NCI-H69 (cell line): ENCODE measurements at regions not wholly inside any gene's neighbourhood (a gene's known extent, or its start where the extent isn't known, plus 50 kb on each side); places are given as distances from the start of the nearest gene placed in this dataset.

ENCODE experiments used
- DNase-seq: peaks from one replicate; lab custom pipeline; 2025; lab: John Stamatoyannopoulos, UW

DNA sequence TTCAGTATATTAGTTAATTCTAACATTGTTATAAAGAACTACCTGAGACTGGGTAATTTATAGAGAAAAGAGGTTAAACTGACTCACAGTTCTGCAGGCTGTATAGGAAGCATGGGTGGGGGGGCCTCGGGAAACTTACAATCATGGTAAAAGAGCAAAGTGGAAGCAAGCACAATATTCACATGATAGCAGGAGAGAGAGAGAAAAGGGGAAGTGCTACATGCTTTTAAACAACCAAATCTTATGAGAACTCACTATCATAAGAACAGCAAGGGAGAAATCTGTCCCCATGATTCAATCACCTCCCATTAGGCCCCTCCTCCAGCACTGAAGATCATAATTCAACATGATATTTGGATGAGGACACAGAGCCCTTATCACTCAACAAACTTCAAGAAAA lies 324.9 kb downstream of the ZNF608 start:
- DNase-seq: no peak

DNA sequence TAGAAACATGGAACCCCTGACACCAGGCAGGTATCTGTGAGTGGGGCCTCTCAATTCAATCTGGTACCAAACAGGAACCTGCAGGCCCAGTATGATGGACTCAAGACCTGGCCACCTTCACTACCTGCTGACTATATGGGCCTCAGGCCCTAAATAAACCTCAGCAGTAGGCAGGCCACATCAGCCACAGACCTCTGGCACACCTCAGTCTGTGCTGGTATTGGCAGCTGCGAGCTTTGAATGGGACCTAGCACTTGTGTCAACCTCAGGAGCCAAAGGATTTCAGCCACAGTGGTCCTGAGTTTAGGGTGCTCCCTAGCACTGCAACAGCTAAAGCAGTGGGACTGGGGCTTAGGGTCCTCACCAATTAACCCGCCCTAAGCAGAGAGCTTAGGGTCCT lies 325.5 kb downstream of the ZNF608 start:
- no peak for DNase-seq

DNA sequence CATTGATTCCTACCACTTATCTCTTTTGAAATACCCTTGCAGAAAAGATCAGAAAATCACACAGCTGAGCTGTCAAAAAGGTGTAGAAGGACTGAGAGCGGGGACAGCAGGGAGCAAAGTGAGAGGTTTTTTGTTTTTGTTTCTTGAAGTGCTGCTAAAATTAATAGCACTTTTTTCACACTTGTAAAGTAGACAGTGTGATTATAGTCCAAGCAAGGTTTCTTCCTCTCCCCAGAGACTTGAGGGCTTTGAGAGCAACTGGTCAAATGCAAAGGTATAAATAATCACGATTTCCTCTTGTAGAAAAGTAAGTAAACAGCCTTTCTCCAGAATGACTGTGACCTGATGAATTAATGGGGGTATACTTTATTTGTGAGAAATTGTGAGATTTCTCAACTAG lies 326.9 kb downstream of the ZNF608 start:
- peak; percentile 24 for DNase-seq

DNA sequence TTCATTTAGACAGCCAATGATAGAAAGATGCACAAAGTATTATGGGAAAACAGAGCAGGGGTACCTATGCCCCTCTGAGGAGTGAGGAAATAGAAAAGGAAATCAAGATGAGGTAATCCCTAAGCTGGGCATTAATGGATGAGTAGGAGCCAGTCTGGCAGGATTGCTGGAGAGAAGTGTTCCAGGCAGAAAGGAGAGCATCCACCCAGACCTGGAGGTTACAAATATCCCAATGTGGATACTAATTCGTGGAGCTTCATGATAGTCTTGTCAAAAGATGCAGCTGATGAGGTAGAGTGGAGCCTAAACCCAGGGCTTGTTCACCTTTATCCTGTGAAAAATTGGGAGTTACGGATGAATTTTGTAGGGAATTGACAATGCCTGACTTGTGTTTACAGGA lies 328.0 kb downstream of the ZNF608 start:
- DNase-seq: no peak

DNA sequence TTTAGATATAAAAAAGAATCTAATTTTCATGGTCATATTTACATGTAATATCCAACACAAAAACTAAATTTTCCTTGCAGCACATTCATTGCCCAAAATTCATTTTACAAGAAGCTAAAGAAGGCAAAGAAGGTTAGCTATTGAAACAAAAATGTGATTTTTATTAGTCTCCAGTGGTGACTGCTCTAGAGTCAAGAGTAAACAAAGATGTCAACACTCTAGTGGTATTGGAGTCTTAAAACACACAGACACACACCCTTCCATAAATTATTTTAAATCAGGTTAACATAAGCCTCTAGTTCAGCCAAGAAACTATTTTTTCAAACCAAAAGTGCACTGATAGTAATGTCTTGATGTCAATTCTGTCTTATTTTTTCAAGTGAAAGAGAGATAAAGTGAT lies 329.2 kb downstream of the ZNF608 start:
- DNase-seq: no peak

DNA sequence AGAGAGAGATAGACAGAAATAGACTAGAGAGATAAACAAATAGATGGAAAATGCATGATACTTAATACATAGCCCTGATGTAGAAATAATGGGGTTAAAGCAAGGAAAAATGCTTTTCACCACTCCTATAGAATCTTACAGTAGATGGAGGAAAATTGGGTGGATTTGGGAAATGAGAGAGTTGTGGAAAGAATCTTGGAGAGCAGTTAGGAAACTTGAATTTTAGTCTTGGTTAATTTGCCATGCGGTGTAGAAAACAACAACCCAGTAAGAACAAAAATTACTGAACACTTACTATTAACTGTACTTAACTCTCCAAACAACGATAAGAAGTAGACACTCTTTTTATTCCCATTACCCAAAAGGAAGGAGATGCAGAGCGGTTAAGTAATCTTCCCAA lies 329.8 kb downstream of the ZNF608 start:
- no peak for DNase-seq

DNA sequence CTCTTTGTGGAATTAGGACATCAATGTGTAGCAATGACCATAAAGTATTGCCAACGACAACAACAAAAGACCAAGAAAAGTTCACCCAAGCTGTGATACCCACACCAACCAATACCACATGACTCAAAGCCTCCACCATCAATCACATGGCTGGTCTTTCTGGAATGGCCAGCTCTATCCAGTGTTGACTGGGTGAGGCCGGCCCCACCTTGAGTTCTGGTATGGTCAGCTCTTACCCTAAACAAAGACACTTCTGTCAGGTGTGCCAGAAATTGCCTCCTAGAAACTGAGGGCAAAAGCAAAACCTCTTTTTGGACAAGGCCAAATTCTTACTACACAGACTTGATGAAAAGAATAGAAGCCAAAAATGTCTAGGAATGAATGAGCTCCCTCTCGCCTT lies 331.5 kb downstream of the ZNF608 start:
- DNase-seq: no peak

DNA sequence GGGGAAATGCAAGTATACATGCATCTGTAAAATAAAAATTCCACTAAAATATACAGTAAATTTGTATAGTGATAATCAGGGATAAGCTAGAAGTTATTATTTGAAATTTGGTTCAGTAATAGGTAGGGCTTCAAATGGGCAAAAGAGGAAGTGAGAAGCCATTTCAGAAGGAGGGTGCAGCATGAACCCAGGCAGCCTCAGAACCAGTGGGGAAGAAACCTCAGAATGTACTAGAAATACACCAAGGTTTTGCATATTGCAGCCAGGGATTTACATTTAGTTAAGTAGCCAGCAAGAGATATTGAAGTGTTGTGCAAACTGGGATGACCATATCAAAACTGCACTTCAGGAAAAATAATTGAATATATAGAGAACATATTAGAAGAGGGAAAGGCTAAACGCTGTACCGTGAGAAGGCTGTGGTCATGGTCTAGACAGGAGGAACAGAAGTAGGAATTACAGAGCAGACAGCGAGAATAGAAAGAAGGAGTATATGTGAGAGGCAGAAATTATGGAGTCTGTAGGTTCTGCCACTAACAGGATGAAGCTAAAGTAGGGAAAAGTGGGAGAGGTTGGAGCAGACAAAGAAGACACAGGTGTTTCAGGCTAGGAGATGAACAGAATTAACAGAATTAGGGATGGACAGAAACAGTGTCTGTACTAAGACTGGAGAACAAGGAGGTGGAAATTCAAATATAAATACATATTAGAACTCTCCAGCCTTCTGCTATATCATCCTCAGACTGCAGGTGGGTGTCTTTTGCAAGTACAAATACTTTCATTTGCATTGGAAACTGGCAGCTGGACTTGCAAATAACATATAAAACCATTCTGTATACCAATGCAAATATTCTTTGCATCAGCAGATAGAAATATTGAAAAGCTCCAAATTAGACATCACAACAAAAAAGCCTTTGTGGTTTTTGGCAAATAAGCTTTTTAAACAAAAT lies 335.6 kb downstream of the ZNF608 start:
- DNase-seq: peak; percentile 37

DNA sequence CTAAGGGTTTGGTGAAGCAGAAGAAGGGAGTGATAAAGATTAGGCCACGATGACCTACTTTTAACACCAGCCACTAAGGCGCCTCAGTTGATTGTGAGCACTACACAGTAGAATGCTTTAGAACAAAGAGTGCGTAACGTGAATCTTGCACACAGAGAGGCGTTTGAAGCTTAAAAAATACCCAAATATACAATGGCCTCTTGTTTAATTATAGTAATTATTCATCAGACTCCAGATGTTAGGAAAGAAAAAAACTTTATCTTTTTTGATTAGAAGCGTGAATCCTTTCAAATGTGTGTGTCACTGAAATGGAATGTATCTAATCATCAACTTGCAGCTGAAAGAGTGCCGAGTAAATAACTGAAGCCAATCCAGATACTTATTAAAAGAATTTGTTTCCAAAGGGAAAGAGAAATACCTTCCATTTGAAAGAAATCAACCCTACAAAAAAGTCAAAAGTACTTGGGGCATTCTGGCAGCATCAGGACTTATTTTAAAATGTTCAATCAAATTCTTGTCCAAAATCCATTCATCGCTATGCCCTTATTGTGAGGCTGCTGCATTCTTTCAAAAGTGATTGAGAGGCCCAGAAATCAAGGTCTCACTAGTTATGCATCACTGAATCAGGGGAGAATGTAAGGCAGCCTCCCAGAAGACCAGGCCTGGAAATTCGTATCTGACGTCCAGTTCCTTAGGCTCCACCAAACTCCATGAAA lies 337.5 kb downstream of the ZNF608 start:
- peak; percentile 47 for DNase-seq

DNA sequence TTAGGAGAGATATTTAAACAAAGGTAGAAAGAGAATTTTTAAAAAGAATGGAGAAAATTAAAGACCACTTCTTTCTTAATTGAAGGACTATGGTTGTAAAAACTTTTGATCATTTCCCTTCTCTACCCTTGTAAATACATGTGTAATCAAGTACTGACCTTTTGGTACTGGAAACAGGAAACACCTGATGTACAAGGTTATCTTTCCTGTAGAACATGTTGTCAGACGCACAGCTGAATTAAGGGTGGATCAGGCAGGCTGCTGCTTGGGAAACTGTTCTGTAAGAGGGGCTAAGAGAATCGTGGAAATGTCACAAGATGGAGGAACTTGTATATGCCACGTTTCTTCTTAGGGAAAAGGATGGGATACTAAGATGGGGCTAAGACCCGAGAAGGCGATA lies 341.6 kb downstream of the ZNF608 start:
- no peak for DNase-seq

DNA sequence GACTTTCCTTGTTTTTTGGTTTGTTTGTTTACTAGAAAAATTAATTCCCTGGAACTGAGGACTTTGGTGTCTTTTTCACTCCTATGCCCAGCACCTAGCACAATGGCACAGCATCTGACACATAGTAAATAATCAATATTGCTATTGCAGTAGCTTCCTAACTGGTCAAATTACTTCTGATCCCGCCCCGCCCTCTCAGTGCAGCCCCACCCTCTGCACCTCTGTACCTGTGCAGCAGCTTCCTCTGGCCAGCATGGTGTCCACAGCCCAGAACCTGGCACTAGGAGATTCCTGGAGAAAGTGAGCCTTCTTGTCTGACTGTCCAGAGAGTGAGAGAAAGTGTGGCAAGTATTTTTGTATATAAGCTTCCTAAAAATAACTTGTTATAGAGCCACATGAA lies 343.2 kb downstream of the ZNF608 start:
- peak; percentile 68 for DNase-seq

DNA sequence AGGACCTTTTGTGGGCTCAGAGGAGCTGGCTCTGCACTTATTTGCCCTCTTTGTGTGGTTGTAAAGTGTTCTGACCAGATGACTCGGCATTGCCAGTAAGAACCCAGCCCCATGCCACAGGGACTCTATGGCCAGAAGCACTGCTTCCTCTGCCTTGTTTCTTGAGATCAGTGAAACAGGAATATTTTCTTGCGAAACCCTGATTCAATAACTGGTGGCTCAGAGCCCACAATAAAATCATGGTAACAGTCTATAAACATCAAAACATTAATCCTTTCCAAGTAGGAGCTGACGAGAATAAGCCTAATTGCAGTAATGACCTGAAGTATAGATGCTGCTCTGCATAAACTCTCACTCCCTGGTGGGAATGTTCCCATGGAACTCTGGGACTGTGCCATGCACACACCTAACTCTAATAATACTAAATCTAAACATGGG lies 344.3 kb downstream of the ZNF608 start:
- DNase-seq: peak; percentile 57

DNA sequence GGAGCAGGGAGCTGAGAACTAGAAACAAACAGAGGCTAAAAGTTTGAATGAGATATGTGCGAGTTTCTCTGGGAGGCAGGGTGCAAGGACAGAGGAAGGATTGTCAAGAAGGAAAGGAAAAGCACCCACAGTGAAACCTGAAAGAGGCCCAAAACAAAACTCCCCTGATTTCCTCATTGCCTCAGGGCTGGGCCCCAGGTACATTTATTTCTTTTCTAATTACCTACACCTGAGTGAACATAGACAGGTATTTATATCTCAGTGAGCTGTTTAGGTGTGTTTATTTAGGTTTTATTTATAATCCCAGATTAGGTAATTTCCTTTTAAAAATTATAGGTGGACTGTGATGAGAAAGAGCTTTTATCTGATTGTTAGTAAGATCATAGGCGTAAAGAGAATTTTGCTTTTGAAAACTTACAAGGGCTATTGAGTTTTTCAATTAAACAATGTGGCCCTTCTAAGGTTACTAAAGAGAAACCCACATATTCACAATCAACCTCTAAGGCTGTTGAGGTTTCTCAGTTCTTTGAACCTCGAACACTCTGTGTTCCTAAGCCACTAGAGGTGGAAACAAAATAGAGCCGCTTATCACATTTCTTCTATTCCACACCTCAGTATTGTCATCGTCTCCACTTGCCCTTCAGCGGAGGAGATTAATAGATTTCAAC lies 344.8 kb downstream of the ZNF608 start:
- DNase-seq: peak; percentile 79

DNA sequence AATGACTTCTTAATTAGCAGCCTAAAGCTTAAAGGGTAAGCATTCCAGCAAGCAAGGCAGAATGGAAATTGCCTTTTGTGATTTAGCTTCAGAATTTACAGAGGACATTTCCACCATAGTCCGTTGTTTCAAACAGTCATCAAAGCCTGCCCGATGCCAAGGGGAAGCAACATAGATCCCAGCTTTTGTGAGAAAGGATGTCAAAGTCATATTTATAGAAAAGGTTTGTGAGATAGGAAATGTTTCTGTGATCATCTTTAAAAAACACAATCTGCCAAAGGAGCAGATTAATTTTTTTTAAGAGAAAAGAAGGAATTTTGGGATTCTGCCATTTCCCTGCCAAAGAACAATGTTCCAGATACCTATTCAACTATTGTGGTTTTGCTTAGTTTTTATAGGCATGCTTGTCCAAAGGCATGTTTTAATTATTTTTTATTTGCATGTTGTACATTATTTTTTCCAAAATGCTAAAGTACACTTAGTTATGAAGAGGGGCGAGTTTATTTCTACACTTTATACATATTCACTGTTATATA lies 346.9 kb downstream of the ZNF608 start:
- DNase-seq: no peak

DNA sequence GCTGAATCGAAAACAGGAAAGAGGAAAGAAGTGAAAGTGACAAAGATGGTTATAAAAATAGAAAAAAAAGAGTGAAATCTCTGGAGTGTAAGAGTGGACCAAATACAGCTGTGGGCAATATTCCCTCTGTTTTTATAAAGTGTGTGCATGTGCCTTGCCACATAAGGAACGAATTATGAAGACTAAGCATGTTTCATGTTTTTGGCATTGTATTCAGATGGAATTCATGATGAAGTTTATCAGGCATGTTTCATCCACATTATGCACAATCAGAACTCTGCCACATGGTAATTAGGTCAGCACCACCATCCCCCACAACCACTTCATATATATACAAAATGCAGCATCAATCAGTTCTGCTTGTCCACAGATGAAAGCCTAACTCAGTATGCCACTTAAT lies 348.0 kb downstream of the ZNF608 start:
- peak; percentile 13 for DNase-seq

DNA sequence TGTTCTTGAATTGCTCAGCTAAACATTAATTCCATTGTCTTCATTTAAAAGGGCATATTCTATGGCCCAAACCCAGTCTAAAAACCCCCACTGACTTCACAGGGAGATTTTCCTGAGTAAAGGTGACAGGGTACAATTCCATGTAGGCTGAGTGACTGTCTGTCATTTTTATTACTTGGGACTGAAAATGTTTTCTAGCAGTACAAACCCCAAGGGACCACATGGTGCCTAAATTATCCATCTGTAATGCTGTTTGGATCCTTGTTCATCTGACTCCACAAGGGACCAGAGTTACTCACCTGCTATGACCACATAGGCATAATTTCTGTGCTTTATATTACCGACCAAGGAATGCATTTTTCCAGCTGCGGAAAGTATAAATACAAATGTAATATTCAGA lies 349.1 kb downstream of the ZNF608 start:
- peak; percentile 86 for DNase-seq

DNA sequence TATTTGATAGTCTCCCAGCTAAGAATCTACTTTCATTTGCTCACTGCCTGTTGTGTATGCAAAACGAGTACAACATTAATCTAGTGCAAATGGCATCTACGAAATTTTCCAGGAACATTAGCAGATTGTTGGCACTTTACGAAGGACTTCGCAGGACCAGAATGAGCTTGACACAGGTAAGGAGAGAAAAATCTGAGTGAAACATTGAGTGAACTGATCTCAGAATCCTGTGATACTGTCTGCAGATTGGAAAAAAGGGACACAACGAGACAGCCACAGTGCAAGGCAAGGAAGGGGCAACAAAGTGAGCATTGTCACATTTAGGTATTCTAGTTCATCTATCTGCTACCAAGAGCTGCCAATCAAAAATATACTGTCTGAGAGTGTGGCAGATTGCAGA lies 350.5 kb downstream of the ZNF608 start:
- no peak for DNase-seq

DNA sequence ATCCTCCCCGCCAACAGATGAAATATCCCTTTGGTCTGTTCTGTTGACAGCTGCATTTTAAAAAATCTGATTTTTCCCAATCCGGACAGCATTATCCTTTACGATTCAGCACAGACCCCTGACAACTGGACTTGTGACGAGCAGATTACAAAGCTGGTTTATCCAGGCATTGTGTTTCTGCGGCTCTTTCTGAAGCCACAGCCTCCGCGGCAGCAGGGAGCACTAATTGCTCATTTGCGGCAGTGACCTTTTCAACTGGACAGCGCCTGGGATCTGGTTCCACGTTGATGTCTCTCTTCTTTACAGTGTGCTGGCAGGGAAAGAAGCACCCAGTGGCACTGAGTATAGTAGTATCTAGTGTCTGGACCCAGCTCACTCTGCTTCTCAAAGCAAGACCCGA lies 351.2 kb downstream of the ZNF608 start:
- peak; percentile 64 for DNase-seq

DNA sequence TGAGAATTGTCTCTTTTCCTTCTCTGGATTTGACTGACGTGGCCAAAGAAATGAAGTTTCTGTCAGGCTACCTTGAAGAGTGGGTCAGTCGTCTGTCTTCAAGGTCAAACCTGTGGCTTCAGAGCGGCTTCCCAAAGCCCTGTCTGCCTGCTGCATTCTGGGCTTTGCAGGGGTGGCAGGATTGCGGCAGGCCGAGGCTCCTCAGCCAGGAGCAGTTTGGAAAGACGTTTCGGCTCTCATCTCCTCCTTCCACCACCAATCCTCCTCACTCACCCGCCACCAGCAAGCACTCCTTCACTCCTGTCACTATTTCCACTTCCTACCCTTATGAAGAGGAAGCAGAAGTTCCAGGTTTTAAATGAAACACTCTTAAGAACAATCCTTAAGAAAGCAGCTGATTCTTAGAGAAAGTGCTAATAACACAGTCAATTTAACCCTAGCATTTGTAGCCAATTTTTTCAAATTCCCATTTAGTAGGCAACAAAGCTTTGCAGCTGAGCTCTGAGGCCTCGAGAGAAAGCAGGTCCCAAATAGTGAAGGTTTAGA lies 351.7 kb downstream of the ZNF608 start:
- no peak for DNase-seq

DNA sequence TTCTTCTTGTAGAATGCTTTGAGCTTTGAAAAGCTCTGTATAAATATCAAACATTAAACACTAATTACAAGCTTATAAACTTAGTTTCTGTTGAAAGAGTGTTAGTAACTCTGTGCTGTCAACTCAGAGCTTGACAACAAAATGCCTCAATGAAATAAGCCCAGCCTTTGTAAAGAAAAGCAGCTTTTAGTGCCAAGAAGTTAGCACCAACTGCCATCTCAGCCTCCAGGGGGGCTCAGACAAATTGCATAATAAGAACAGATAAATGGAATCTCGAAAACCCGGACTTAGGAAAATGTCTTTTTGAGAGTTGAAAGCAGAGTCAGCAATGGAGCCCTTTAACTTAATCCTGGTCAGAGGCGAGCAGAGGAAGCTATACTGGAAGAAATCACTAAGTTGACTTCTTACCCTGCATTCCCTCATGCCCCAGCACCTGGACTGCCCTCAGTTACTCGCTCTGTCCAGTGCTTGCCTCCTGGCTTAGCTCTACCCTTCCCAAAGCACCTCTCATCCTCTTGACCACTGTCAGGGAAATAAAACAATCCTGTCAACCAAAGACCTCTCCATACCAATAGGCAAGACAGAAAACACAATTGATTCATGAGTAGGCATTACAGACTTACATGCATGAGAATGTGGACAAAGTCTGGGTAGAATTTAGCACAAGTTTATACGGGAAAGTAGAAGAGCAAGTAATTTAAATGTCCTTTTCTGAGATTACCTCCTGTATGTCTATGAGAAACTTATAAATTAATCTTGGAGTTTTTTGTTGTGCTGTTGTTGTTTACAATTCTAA lies 352.7 kb downstream of the ZNF608 start:
- peak; percentile 48 for DNase-seq

DNA sequence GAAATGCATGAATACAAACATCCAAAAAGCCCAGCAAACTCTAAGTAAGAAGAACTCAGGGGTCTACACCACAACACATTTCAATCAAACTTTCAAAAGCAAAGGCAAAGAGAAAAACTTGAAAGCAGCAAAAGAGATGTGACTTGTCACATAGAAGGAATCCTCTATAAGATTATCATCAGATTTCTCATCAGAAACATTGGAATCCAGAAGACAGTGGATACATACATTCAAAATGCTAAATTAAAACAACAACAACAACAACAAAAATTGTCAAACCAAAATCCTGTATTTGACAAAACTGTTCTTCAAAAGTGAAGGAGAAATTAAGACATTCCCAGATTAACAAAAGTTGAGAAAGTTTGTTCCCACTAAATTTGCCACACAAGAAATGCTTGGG lies 362.7 kb downstream of the ZNF608 start:
- DNase-seq: no peak
